ENCODE measurements at regions not wholly inside any gene's neighbourhood (a gene's known extent, or its start where the extent isn't known, plus 50 kb on each side); places are given as distances from the start of the nearest gene placed in this dataset.

- TF ChIP-seq POLR2A (IDR thresholded peaks at IDR 0.05; ENCODE audit: low read length) (no peak), GATA1 (IDR thresholded peaks at IDR 0.05; ENCODE audit: low read depth, low read length) (no peak)
These were observed 101.7 kb upstream of the ZNF366 start for GRCh38 chr5:72608926-72609325.
